Upper lobe of left lung (tissue), 6 donors: ENCODE measurements at regions not wholly inside any gene's neighbourhood (a gene's known extent, or its start where the extent isn't known, plus 50 kb on each side); places are given as distances from the start of the nearest gene placed in this dataset.
A peak's percentile ranks its signal among the peaks of the same experiment; 100 is the strongest.

ENCODE experiments used
- ATAC-seq, 2 donors: fragments of 200-7000 bp; cut with Tn5 transposase; one replicate each; pipeline ENCODE4 v1.9.1; 2022; ENCODE audit warnings: mild to moderate bottlenecking in 2 of 2, moderate library complexity in 2 of 2; ENCODE audit not compliant: low FRiP score in 2 of 2
- DNase-seq, 2 donors: peaks; one replicate each; pipeline ENCODE4 v3.0.0-alpha.2; 2019 to 2020
- H3K27ac ChIP-seq, 4 donors: fragments of 200-600 bp; sonication (generic); one replicate each; pipeline ENCODE4 v1.5.1; 2016 to 2019
- H3K27me3 ChIP-seq, 4 donors: fragments of 200-600 bp; sonication (generic); one replicate each; pipeline ENCODE4 v1.5.1; 2017 to 2019
- H3K36me3 ChIP-seq, 4 donors: fragments of 200-600 bp; sonication (generic); one replicate each; pipeline ENCODE4 v1.5.1; 2016 to 2019
- H3K4me1 ChIP-seq, 4 donors: fragments of 200-600 bp; sonication (generic); one replicate each; pipeline ENCODE4 v1.5.1; 2018 to 2019
- H3K4me3 ChIP-seq, 4 donors: fragments of 200-600 bp; sonication (generic); one replicate each; pipeline ENCODE4 v1.5.1; 2017 to 2019; ENCODE audit warnings: mild to moderate bottlenecking in 2 of 4, moderate library complexity in 1 of 4
- H3K9me3 ChIP-seq, 4 donors: fragments of 200-600 bp; sonication (generic); one replicate each; pipeline ENCODE4 v1.5.1; 2018 to 2019
- CTCF ChIP-seq, 6 experiments: fragments of 450-650 bp in 4 of 6; fragments of 200-600 bp in 2 of 6; sonication (generic) in 2 of 6; IDR thresholded peaks; one replicate each; pipeline ENCODE4 v1.5.1; 2016 to 2019; ENCODE audit warnings: antibody characterized with exemption in 6 of 6
- EP300 ChIP-seq, 4 donors: sonication (generic); formaldehyde crosslinking; IDR thresholded peaks; one replicate each; pipeline ENCODE4 v1.5.1; 2017; ENCODE audit warnings: antibody characterized with exemption in 4 of 4, control low read depth in 2 of 4
- POLR2A ChIP-seq, 4 donors: fragments of 450-650 bp; IDR thresholded peaks; one replicate each; pipeline ENCODE4 v1.5.1; 2016 to 2017; ENCODE audit warnings: antibody characterized with exemption in 4 of 4, mild to moderate bottlenecking in 2 of 4
- POLR2AphosphoS5 ChIP-seq, 2 donors: sonication (generic); formaldehyde crosslinking; IDR thresholded peaks; one replicate each; pipeline ENCODE4 v1.5.1; 2017; ENCODE audit warnings: antibody characterized with exemption in 2 of 2
- WGBS, 2 donors: methylation state at CpG; one replicate each; pipeline ENCODE4 v1.1.5; 2017 to 2018; 5-methylcytosine and 5-hydroxymethylcytosine counted together
- donor health status: DM: no; HTN: no; CAD: no; lungs with moderate emphysema.
- donor health status: DM: no; HTN: yes; CAD: no; lungs with severe emphysema.

GRCh38 chr22:48629631-48630432 is 1197.8 kb downstream of the BRD1 start:
- Histone ChIP-seq H3K4me3 (no peak overlapping the region), H3K27me3 (no peaks in the 10 kb centered on the region), H3K27ac (no peak overlapping the region), H3K9me3 (no peaks in the 10 kb centered on the region), H3K36me3 (no peaks in the 10 kb centered on the region), H3K4me1 (no peaks in the 10 kb centered on the region)
- DNase-seq: no peak
- 85 to 89% methylated on average over 20 to 21 of the region's 21 CpGs for WGBS, 2 donors
- no peak for TF ChIP-seq POLR2A (IDR thresholded peaks at IDR 0.05)
- TF ChIP-seq EP300 (IDR thresholded peaks at IDR 0.05): no peak
- no peak for TF ChIP-seq CTCF (IDR thresholded peaks at IDR 0.05)
- no peak for TF ChIP-seq POLR2AphosphoS5 (IDR thresholded peaks at IDR 0.05)
- no peak for ATAC-seq

- ATAC-seq (no peak), DNase-seq (no peak)
Observed at GRCh38 chr22:48628891-48629543, 1198.7 kb downstream of the BRD1 start.

GRCh38 chr22:48627966-48628365 is 1199.7 kb downstream of the BRD1 start:
- Histone ChIP-seq H3K36me3 (no peaks in the 10 kb centered on the region), H3K4me1 (no peaks in the 10 kb centered on the region), H3K4me3 (no peak overlapping the region), H3K27ac (no peak overlapping the region), H3K9me3 (no peaks in the 10 kb centered on the region), H3K27me3 (no peaks in the 10 kb centered on the region)
- 94% methylated on average over 6 to 12 of the region's 12 CpGs for WGBS, 2 donors
- no peak for TF ChIP-seq EP300 (IDR thresholded peaks at IDR 0.05)
- no peak for TF ChIP-seq CTCF (IDR thresholded peaks at IDR 0.05)
- TF ChIP-seq POLR2AphosphoS5 (IDR thresholded peaks at IDR 0.05): no peak
- no peak for TF ChIP-seq POLR2A (IDR thresholded peaks at IDR 0.05)
- ATAC-seq: no peak
- DNase-seq: no peak

More at GRCh38 chr22:48628891-48629543, 1198.7 kb downstream of the BRD1 start:
- Histone ChIP-seq H3K27me3 (no peaks in the 10 kb centered on the region), H3K4me1 (no peaks in the 10 kb centered on the region), H3K27ac (no peak overlapping the region), H3K4me3 (no peak overlapping the region), H3K36me3 (no peaks in the 10 kb centered on the region), H3K9me3 (no peaks in the 10 kb centered on the region)
- TF ChIP-seq POLR2AphosphoS5 (IDR thresholded peaks at IDR 0.05) (no peak), EP300 (IDR thresholded peaks at IDR 0.05) (no peak), CTCF (IDR thresholded peaks at IDR 0.05) (no peak), POLR2A (IDR thresholded peaks at IDR 0.05) (no peak)
- 79 to 89% methylated on average over 14 to 23 of the region's 23 CpGs for WGBS, 2 donors

- Histone ChIP-seq H3K9me3 (no peaks in the 10 kb centered on the region), H3K36me3 (no peaks in the 10 kb centered on the region), H3K4me1 (no peaks in the 10 kb centered on the region), H3K27ac (no peak overlapping the region), H3K27me3 (no peaks in the 10 kb centered on the region), H3K4me3 (no peak overlapping the region)
- WGBS, 2 donors: 52 to 59% methylated on average over 3 to 17 of the region's 17 CpGs
- ATAC-seq: no peak
- DNase-seq: peak in 1 of 2 donors; percentile 81
- no peak for TF ChIP-seq EP300 (IDR thresholded peaks at IDR 0.05)
Observed at GRCh38 chr22:48627203-48627602, 1200.5 kb downstream of the BRD1 start.

GRCh38 chr22:48624401-48624800 is 1203.3 kb downstream of the BRD1 start:
- TF ChIP-seq POLR2A (IDR thresholded peaks at IDR 0.05): no peak
- no peak for TF ChIP-seq POLR2AphosphoS5 (IDR thresholded peaks at IDR 0.05)
- TF ChIP-seq CTCF (IDR thresholded peaks at IDR 0.05): no peak
- TF ChIP-seq EP300 (IDR thresholded peaks at IDR 0.05): no peak
- 71 to 75% methylated on average over 6 to 13 of the region's 13 CpGs for WGBS, 2 donors
- no peaks in the 10 kb centered on the region for H3K36me3 ChIP-seq
- no peak overlapping the region for H3K4me3 ChIP-seq
- ATAC-seq (no peak), DNase-seq (no peak)
- no peaks in the 10 kb centered on the region for H3K27me3 ChIP-seq
- H3K9me3 ChIP-seq: no peaks in the 10 kb centered on the region
- H3K27ac ChIP-seq: no peak overlapping the region
- no peaks in the 10 kb centered on the region for H3K4me1 ChIP-seq
